HEK293 (cell line): ENCODE measurements at regions not wholly inside any gene's neighbourhood (a gene's known extent, or its start where the extent isn't known, plus 50 kb on each side); places are given as distances from the start of the nearest gene placed in this dataset.

Experiments
- CTCF ChIP-seq: fragments of 450-650 bp; formaldehyde crosslinking; IDR thresholded peaks from 2 replicates; pipeline ENCODE4 v1.5.1; 2016; ENCODE audit warnings: missing biosample characterization, missing genetic modification characterization
- REPIN1 ChIP-seq: fragments of 450-650 bp; formaldehyde crosslinking; IDR thresholded peaks from 2 replicates; pipeline ENCODE4 v1.5.1; 2017; ENCODE audit warnings: missing biosample characterization, missing genetic modification characterization, low read depth
- ZBTB1 ChIP-seq: fragments of 450-650 bp; formaldehyde crosslinking; IDR thresholded peaks from 2 replicates; pipeline ENCODE4 v1.5.1; 2016; ENCODE audit warnings: missing biosample characterization, missing genetic modification characterization
- ZBTB21 ChIP-seq: fragments of 450-650 bp; formaldehyde crosslinking; IDR thresholded peaks from 2 replicates; pipeline ENCODE4 v1.5.1; 2017; ENCODE audit warnings: missing biosample characterization, missing genetic modification characterization

GRCh38 chr5:58183786-58184085 is 276.1 kb downstream of the PLK2 start:
- TF ChIP-seq CTCF (tag by site-specific recombination) (no peak), REPIN1 (tag by site-specific recombination) (no peak), ZBTB1 (tag by site-specific recombination) (no peak), ZBTB21 (tag by site-specific recombination) (no peak)
